ENCODE measurements at regions not wholly inside any gene's neighbourhood (a gene's known extent, or its start where the extent isn't known, plus 50 kb on each side); places are given as distances from the start of the nearest gene placed in this dataset.

DNA sequence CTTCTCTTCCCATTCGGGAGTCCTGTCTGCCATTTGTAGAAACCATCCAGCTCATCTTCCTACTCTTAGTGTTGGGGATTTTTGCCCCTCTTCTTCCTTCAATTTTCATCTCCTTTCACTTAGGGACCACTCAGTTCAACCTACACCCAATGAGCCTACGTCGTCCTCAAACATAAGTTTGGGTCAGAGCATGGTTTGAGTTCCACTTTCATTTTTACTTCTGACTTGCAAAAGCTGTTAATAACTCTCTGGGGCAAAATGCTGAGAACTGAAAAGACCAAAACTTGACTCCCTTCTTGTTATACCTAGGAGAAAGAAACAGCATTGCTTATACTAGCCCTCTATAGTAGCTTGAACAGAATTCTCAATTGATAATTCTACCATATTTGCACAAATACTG lies 381.5 kb upstream of the MPDZ start:
- intact Hi-C loops (cut with micrococcal nuclease) (no loop called here), in situ Hi-C loops (cut with MboI) (no loop called here)
- H3K9me3 ChIP-seq (replicated peaks; ENCODE audit: control insufficient read depth, insufficient read depth, low read depth, low read length) = no peaks in the 10 kb centered on the region
- DNase-seq (ENCODE audit: extremely low read depth in 1 of 4, low spot score in 3 of 4) = no peak
- 0% methylated on average over 3 of the region's 3 CpGs for WGBS (ENCODE audit: insufficient coverage, low coverage, missing lambda C conversion rate)
- H3K9ac ChIP-seq (ENCODE audit: insufficient read depth in 1 of 2, low read depth in 2 of 2, low read length in 2 of 2) = no peak overlapping the region
- no peaks in the 10 kb centered on the region for H3K9me1 ChIP-seq (ENCODE audit: control insufficient read depth, insufficient read depth, low read length)
- no peaks in the 10 kb centered on the region for H3K27me3 ChIP-seq (ENCODE audit: control insufficient read depth in 2 of 2, insufficient read depth in 2 of 2, low read length in 2 of 2)
- no peaks in the 10 kb centered on the region for H4K20me1 ChIP-seq (replicated peaks; ENCODE audit: control insufficient read depth, insufficient read depth, low read length)
- no peak overlapping the region for H2AFZ ChIP-seq (ENCODE audit: low read depth, low read length)
- FAIRE-seq = no peak
- ChIA-PET POLR2A (no interaction called here), CTCF (ENCODE audit: low intra/inter-chr PET ratio) (no interaction called here)
- no TSS peak for BruUV-seq (replicated peaks)
- H3K4me1 ChIP-seq (replicated peaks in 1 of 2; ENCODE audit: control insufficient read depth in 2 of 2, insufficient read depth in 2 of 2, low read length in 2 of 2) = no peaks in the 10 kb centered on the region
- ATAC-seq = no peak
- no peak overlapping the region for H3K4me3 ChIP-seq
- no peaks in the 10 kb centered on the region for H3K79me2 ChIP-seq (ENCODE audit: control insufficient read depth, insufficient read depth, low read length)
- no peaks in the 10 kb centered on the region for H3K36me3 ChIP-seq (ENCODE audit: control insufficient read depth, insufficient read depth, low read length)
- H3K27ac ChIP-seq (ENCODE audit: extremely low read depth, low read depth, low read length) = no peak overlapping the region
- H3K4me2 ChIP-seq (ENCODE audit: insufficient read depth, low read length) = no peak overlapping the region
- TF ChIP-seq, protein P1, sequence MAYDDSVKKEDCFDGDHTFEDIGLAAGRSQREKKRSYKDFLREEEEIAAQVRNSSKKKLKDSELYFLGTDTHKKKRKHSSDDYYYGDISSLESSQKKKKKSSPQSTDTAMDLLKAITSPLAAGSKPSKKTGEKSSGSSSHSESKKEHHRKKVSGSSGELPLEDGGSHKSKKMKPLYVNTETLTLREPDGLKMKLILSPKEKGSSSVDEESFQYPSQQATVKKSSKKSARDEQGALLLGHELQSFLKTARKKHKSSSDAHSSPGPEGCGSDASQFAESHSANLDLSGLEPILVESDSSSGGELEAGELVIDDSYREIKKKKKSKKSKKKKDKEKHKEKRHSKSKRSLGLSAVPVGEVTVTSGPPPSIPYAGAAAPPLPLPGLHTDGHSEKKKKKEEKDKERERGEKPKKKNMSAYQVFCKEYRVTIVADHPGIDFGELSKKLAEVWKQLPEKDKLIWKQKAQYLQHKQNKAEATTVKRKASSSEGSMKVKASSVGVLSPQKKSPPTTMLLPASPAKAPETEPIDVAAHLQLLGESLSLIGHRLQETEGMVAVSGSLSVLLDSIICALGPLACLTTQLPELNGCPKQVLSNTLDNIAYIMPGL (CRISPR knock-in tag; IDR thresholded peaks at IDR 0.05) = no peak
- TF ChIP-seq RFX5 (IDR thresholded peaks at IDR 0.05; ENCODE audit: low read depth, low read length) (no peak), POLR3G (IDR thresholded peaks at IDR 0.05; ENCODE audit: extremely low read depth, insufficient read length, insufficient replicate concordance) (no peak), TBP (optimal IDR thresholded peaks at IDR 0.05; ENCODE audit: low read depth, low read length) (no peak)
- TF ChIP-seq, protein P2, sequence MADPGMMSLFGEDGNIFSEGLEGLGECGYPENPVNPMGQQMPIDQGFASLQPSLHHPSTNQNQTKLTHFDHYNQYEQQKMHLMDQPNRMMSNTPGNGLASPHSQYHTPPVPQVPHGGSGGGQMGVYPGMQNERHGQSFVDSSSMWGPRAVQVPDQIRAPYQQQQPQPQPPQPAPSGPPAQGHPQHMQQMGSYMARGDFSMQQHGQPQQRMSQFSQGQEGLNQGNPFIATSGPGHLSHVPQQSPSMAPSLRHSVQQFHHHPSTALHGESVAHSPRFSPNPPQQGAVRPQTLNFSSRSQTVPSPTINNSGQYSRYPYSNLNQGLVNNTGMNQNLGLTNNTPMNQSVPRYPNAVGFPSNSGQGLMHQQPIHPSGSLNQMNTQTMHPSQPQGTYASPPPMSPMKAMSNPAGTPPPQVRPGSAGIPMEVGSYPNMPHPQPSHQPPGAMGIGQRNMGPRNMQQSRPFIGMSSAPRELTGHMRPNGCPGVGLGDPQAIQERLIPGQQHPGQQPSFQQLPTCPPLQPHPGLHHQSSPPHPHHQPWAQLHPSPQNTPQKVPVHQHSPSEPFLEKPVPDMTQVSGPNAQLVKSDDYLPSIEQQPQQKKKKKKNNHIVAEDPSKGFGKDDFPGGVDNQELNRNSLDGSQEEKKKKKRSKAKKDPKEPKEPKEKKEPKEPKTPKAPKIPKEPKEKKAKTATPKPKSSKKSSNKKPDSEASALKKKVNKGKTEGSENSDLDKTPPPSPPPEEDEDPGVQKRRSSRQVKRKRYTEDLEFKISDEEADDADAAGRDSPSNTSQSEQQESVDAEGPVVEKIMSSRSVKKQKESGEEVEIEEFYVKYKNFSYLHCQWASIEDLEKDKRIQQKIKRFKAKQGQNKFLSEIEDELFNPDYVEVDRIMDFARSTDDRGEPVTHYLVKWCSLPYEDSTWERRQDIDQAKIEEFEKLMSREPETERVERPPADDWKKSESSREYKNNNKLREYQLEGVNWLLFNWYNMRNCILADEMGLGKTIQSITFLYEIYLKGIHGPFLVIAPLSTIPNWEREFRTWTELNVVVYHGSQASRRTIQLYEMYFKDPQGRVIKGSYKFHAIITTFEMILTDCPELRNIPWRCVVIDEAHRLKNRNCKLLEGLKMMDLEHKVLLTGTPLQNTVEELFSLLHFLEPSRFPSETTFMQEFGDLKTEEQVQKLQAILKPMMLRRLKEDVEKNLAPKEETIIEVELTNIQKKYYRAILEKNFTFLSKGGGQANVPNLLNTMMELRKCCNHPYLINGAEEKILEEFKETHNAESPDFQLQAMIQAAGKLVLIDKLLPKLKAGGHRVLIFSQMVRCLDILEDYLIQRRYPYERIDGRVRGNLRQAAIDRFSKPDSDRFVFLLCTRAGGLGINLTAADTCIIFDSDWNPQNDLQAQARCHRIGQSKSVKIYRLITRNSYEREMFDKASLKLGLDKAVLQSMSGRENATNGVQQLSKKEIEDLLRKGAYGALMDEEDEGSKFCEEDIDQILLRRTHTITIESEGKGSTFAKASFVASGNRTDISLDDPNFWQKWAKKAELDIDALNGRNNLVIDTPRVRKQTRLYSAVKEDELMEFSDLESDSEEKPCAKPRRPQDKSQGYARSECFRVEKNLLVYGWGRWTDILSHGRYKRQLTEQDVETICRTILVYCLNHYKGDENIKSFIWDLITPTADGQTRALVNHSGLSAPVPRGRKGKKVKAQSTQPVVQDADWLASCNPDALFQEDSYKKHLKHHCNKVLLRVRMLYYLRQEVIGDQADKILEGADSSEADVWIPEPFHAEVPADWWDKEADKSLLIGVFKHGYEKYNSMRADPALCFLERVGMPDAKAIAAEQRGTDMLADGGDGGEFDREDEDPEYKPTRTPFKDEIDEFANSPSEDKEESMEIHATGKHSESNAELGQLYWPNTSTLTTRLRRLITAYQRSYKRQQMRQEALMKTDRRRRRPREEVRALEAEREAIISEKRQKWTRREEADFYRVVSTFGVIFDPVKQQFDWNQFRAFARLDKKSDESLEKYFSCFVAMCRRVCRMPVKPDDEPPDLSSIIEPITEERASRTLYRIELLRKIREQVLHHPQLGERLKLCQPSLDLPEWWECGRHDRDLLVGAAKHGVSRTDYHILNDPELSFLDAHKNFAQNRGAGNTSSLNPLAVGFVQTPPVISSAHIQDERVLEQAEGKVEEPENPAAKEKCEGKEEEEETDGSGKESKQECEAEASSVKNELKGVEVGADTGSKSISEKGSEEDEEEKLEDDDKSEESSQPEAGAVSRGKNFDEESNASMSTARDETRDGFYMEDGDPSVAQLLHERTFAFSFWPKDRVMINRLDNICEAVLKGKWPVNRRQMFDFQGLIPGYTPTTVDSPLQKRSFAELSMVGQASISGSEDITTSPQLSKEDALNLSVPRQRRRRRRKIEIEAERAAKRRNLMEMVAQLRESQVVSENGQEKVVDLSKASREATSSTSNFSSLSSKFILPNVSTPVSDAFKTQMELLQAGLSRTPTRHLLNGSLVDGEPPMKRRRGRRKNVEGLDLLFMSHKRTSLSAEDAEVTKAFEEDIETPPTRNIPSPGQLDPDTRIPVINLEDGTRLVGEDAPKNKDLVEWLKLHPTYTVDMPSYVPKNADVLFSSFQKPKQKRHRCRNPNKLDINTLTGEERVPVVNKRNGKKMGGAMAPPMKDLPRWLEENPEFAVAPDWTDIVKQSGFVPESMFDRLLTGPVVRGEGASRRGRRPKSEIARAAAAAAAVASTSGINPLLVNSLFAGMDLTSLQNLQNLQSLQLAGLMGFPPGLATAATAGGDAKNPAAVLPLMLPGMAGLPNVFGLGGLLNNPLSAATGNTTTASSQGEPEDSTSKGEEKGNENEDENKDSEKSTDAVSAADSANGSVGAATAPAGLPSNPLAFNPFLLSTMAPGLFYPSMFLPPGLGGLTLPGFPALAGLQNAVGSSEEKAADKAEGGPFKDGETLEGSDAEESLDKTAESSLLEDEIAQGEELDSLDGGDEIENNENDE (IDR thresholded peaks at IDR 0.05; ENCODE audit: low read depth, low read length) = no peak
- TF ChIP-seq, protein P3, sequence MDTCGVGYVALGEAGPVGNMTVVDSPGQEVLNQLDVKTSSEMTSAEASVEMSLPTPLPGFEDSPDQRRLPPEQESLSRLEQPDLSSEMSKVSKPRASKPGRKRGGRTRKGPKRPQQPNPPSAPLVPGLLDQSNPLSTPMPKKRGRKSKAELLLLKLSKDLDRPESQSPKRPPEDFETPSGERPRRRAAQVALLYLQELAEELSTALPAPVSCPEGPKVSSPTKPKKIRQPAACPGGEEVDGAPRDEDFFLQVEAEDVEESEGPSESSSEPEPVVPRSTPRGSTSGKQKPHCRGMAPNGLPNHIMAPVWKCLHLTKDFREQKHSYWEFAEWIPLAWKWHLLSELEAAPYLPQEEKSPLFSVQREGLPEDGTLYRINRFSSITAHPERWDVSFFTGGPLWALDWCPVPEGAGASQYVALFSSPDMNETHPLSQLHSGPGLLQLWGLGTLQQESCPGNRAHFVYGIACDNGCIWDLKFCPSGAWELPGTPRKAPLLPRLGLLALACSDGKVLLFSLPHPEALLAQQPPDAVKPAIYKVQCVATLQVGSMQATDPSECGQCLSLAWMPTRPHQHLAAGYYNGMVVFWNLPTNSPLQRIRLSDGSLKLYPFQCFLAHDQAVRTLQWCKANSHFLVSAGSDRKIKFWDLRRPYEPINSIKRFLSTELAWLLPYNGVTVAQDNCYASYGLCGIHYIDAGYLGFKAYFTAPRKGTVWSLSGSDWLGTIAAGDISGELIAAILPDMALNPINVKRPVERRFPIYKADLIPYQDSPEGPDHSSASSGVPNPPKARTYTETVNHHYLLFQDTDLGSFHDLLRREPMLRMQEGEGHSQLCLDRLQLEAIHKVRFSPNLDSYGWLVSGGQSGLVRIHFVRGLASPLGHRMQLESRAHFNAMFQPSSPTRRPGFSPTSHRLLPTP (IDR thresholded peaks at IDR 0.05; ENCODE audit: borderline replicate concordance, extremely low read depth, insufficient read length) = no peak

Measured in K562 (cell line).